GM23338 (cell line): ENCODE measurements at regions not wholly inside any gene's neighbourhood (a gene's known extent, or its start where the extent isn't known, plus 50 kb on each side); places are given as distances from the start of the nearest gene placed in this dataset.

ENCODE experiments used
- CTCF ChIP-seq, 2 experiments: fragments of 200-600 bp in 1 of 2; sonication (generic) in 1 of 2; conservative IDR thresholded peaks; 2 replicates each; pipeline versions ENCODE4 v1.5.1 to v1.6.1; 2016 to 2017; ENCODE audit warnings: antibody characterized with exemption in 2 of 2, low read depth in 2 of 2, mild to moderate bottlenecking in 2 of 2, moderate library complexity in 1 of 2
- EZH2 ChIP-seq: fragments of 200-600 bp; sonication (generic); IDR thresholded peaks from one replicate; pipeline ENCODE4 v1.8.0; 2017; ENCODE audit warnings: antibody characterized with exemption, mild to moderate bottlenecking, low read depth; ENCODE audit not compliant: unreplicated experiment
- EZH2phosphoT487 ChIP-seq: fragments of 200-600 bp; sonication (generic); IDR thresholded peaks from one replicate; pipeline ENCODE4 v1.8.1; 2018; ENCODE audit warnings: antibody characterized with exemption; ENCODE audit not compliant: unreplicated experiment
- ZNF114 ChIP-seq: fragments of 250-450 bp; sonication (Bioruptor Pico); IDR thresholded peaks from 2 replicates; pipeline ENCODE4 v1.5.0; 2020; ENCODE audit warnings: mild to moderate bottlenecking, moderate library complexity

- TF ChIP-seq CTCF (conservative IDR thresholded peaks at IDR 0.05; ENCODE audit: low read depth in 2 of 2) = no peak
- TF ChIP-seq EZH2 = no peak
- TF ChIP-seq ZNF114 (CRISPR knock-in tag) = no peak
- TF ChIP-seq EZH2phosphoT487 = no peak
Observed at GRCh38 chr2:42117182-42117579, 52.0 kb upstream of the EML4 start.
